NCI-H82 (cell line): ENCODE measurements at regions not wholly inside any gene's neighbourhood (a gene's known extent, or its start where the extent isn't known, plus 50 kb on each side); places are given as distances from the start of the nearest gene placed in this dataset.

Source experiments
- DNase-seq: peaks from one replicate; lab custom pipeline; 2025; lab: John Stamatoyannopoulos, UW

DNA sequence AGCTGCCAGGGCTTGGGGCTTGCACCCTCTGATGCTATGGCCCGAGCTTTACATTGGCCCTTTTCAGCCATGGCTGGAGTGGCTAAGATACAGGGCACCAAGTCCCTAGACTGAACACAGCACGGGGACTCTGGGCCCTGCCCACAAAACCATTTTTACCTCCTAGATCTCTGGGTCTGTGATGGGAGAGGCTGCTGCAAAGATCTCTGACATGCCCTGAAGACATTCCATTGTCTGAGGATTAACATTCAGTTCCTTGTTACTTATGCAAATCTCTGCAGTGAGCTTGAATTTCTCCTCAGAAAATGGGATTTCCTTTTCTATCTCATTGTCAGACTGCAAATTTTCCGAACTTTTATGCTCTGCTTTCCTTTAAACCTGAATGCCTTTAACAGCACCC, 337.0 kb upstream of the SMC2 start:
- DNase-seq: no peak

DNA sequence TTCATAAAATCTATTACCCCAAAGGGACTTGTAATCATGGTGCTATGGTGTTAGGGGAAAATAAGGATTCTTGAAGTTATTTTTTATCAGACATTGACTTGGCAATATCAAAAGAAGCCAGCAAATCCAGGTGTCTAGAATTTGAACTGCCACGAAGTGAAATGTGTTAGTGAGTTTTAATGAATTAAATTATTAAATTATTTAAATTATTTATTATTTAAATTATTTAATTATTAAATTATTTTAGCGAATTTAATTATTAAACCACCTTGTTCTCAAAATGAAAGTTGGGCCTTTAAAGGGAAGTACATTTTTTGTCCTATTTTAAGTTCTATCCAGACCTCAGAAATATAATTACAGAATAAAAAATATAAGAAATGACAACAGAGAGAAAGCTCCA, 332.6 kb upstream of the SMC2 start:
- no peak for DNase-seq

DNA sequence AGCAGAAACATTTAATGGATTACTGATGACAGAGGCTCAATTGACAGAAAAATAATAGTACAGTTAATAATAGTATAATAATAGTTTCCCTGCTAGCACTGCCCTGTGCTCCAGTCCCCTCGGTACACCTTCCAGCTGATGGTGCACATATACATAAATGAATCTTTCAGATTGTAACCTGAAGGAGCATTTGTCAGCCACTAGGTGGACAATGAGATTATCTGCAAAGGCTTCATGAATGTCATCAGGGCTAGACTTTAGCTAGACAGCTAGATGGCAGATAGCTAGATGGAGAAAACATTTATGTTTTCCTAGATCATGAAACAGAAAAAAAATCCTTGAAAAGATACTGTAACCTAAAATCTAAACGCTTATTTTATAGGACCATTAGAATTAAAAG, 304.4 kb upstream of the SMC2 start:
- peak; percentile 54 for DNase-seq

DNA sequence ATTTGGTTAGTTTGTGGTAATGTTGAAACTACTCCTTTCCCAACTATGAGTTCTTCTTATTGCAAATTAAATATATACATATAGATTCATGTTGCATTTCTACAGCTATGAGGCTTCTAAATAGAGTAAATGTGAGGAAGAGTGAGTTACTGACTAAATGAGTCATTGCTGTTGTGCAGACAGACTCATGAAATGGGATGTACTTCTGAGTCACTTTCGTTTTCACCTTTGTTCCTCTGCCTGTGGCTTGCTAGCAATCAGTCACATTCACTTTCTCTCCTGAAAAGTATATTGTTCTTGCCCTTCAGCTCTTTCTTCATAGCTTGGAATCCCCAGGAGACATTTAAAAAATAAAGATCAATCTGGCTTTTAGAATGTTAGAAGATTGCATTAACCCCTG, 295.5 kb upstream of the SMC2 start:
- DNase-seq: no peak

DNA sequence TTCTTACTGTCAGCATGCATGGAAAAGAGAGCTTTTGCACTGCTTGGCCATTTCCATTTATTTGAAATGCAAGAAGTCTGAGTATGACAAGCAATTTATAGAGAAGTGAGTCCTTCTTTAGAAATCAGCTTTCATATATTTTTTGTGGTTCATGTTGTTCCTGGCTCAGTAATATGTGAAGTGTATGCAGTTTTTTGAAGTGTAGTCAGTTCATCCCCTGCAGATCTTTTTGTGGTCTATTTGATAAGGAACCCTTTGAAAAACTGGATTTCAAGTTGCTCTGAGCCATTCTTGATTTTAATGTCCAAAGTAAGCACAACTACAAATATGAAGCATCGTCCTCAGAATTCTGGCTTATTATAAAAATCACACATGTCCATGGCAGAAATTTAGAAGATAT, 294.1 kb upstream of the SMC2 start:
- DNase-seq: no peak

DNA sequence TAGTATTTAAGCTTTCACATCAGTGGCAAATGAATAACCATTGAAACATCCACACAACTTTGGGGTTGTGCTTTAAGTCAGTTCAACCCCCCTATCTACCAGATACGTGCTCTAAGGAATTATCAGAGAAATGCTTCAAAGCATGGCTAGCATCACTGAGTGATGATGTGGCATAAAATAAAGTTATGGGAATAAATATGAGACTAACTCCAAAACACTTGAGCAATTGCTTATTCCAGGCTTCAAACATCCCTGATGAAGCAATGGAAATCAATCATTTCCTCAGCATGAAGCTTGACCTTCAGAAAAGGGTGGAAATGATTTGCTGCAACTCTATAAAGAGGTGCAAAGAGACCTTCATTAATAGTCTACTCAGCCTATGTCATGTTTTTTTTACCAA, 292.0 kb upstream of the SMC2 start:
- no peak for DNase-seq

DNA sequence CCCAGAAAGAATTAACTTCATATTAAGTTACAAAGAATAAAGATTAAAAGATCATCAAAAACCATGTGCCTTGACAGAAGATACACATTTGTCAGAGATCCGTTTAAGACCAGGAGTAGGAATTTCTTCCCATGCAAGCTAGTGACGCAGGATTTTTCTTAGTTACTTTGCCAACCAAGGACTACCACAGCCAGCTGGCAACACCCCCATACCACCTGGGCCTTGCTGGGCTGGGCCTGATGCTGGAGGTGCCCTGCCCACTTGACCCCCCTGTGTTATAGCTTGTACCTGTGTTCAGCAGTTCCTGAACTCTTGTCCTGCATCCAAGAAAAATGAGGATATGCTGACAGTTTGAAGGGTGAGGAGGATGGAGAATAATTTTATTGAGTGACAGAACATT, 290.9 kb upstream of the SMC2 start:
- no peak for DNase-seq

DNA sequence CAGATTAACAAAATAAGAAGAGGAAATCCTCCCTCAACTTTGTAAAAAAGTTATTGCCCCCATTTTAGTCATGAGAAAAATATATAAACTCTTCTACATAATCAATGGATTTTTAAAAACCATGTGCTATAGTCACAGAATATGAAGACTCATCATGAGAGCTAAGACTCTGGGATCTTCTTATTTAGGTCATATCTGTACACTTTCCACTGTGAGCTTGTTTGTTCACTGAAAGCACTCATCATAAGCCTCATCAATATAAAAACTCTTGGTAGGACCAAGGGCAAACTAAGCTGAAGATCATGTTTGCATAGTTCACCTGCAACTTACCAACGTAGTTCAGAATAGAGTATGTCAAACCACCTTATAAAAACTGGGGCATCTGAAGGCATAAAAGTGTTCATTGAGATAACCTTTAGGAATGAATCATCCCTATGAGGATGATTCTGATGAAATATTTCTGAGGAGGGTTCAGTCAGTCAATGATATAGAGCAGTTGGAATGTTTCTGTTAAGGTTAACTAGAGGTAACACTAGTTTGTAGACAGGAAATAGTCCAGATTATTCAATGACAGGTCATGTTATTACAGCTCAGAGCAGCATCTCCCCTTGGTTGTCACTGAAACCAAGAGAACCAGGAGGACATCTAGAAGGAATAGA, 289.9 kb upstream of the SMC2 start:
- no peak for DNase-seq

DNA sequence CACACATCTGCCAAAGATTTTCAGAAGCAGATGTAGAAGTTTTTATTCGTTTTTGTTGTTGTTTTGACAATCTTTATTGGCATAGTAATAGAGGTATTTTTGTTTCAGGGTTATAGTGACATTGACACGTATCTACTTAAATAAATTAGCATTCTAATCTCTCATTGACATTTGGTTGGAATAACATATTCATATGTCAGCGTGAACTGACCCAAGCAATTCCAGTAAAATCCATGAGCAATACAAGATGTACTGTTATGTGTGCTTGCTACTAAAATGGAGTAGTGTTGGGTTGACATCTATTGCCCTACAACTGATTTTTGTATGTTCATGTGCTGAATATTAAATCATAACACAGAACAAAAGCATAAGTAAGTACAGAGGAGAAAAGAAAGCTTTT, 284.4 kb upstream of the SMC2 start:
- DNase-seq: no peak

GRCh38 chr9:103811462-103811861, 282.6 kb upstream of the SMC2 start:
- no peak for DNase-seq

- no peak for DNase-seq
Measured at GRCh38 chr9:103816146-103816545, 278.0 kb upstream of the SMC2 start.

DNA sequence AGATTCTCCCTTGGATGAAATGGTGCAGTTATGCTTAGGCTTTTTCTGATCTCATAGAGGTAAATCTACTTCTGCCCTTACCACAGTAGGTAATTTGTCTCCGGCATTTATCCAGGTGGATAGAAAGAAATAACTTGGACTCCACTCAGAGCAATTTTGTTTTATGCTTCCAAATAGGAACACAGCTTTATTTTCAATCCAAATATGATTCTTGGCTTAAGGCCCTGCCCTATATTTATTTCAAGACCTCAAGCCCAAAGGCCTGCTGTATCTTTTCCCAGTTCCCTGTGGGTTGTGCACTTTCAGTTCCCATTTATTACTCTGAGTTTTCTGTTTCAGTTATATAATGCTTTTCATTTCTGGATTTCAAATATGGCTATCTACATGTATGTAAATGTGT, 274.2 kb upstream of the SMC2 start:
- no peak for DNase-seq

- DNase-seq: no peak
Measured at GRCh38 chr9:103821115-103821514, 273.0 kb upstream of the SMC2 start.

GRCh38 chr9:103837940-103838339, 256.2 kb upstream of the SMC2 start:
- DNase-seq: no peak

DNA sequence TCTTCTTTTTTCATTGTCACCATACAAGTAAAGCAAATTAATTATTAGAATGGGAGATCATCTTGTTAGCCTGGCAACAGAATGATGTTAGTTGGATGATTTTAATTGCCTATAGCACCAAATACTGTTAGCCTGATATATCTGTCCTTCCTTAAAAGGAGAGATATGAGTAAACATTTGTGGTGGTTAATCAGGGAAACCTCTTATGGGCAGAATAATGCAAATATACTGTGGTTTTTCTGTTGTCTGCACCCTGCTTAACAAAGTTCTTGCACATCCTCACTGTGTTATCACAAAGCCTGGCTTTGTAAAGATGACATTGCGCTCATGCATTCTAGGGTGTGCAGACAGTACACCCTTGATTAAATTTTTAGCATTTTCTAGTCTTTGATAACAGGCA, 254.9 kb upstream of the SMC2 start:
- DNase-seq: no peak

DNA sequence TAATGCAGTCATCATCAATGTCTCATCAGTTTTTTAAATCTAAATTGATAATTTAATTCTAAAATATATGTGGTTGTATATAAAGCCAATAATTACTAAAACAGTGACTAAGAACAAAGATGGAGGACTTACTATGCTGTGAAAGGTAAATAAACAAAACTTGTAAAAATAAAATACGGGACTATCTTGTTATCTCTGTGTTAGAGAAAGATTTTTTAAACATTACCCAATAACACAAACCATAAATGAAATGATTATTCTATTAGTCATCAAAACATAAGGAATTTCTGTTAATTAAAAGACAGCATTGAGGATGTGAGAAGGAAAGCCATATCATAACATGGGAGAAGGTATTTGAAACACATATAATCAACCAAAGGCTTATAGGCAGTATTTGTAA, 226.2 kb upstream of the SMC2 start:
- DNase-seq: no peak

- DNase-seq: no peak
Measured at GRCh38 chr9:103872811-103873210, 221.3 kb upstream of the SMC2 start.

GRCh38 chr9:103881419-103881818, 212.7 kb upstream of the SMC2 start:
- no peak for DNase-seq

DNA sequence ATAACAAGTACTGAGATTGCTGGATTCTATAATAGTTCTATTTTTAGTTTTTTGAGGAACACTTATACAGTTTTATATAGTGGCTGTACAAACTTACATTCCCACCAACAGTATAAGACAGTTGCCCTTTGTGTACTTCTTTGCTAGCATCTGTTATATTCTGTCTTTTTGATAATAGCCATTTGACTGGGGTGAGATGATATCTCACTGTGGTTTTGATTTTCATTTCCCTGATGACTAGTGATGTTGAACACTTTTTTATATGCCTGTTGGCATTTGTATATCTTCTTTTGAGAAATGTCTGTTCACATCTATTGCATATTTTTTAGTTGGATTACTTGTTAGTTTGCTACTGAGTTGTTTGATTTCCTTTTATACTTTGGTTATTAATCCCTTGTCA, 204.1 kb upstream of the SMC2 start:
- DNase-seq: no peak

DNA sequence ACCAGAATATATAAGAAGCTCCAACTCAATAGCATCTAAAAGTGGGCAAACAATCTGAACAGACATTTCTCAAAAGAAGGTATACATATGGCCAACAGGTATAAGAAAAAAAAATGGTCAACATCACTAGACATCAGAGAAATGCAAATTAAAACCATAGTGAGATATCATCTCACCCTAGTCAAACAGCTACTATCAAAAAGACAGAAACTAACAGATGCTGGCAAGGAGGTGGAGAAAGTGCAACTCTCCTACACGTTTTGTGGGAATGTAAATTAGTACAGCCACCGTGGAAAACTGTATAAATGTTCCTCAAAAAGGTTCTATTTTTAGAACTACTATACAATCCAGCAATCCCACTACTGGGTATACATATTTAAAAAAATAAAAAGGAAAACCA, 199.9 kb upstream of the SMC2 start:
- no peak for DNase-seq

- DNase-seq: no peak
Measured at GRCh38 chr9:103898550-103898949, 195.6 kb upstream of the SMC2 start.

GRCh38 chr9:103899866-103900265, 194.2 kb upstream of the SMC2 start:
- DNase-seq: no peak

DNA sequence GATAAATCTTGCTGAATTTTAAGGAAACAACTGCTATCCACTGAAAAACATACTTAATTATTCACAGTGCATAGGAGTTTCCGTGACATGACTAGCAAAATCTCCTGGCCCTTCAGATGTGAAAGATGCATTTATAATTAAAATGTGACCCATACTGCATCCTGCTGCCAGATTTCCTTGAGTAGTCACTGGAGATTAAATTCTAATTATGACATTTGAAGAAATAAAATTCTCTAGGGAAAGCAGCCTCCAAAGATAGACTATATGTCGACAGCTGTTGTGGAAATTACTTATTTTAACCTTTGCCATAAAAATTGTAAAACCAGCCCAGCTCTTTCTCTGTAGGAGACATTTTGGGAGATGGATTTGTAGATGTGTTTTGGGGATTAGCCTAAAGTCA, 193.6 kb upstream of the SMC2 start:
- no peak for DNase-seq

- DNase-seq: no peak
Measured at GRCh38 chr9:103902263-103902662, 191.8 kb upstream of the SMC2 start.

- DNase-seq: no peak
Measured at GRCh38 chr9:103904242-103904641, 189.9 kb upstream of the SMC2 start.
